H7 (cell line): ENCODE measurements at regions not wholly inside any gene's neighbourhood (a gene's known extent, or its start where the extent isn't known, plus 50 kb on each side); places are given as distances from the start of the nearest gene placed in this dataset.
"Not testable (repeated sequence)": the region's sequence is repeated elsewhere in the genome, so short reads cannot be mapped to it uniquely, and the experiment has no call there.

Experiments
- DNase-seq: peaks from one replicate; pipeline ENCODE4 v3.0.0; 2012
- H3K27me3 ChIP-seq: 2 replicates; pipeline ENCODE4 v1.6.0; 2011; ENCODE audit warnings: mild to moderate bottlenecking, low read length; ENCODE audit not compliant: control insufficient read depth, insufficient read depth
- H3K36me3 ChIP-seq: replicated peaks from 2 replicates; pipeline ENCODE4 v1.5.1; 2011; ENCODE audit warnings: low read length; ENCODE audit not compliant: control insufficient read depth, insufficient read depth
- H3K4me3 ChIP-seq: 2 replicates; pipeline ENCODE4 v1.5.1; 2011; ENCODE audit warnings: low read depth, mild to moderate bottlenecking, control low read depth, low read length, moderate library complexity; ENCODE audit not compliant: insufficient read depth

DNA sequence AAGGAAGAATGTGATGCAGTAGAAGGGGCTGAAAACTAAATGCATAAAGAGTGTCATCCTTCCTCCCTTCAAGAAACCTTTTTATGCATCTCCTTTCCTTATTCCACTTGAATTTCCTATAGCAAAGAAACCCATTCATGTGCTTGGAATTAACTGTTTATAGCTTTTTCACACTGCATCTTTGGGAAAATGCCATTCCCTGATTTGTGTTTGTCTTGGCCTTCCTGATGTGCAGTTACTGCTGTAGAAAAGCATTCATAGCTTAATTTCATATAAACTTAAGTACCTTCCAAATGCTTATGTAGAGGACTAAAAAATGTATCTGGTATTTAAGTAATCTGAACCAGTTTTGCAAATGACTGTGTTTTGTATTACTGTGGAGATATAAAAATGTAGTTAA, 61.8 kb downstream of the SDR9C7 start:
- H3K27me3 ChIP-seq: no peaks in the 10 kb centered on the region
- H3K4me3 ChIP-seq: no peak overlapping the region
- no peaks in the 10 kb centered on the region for H3K36me3 ChIP-seq
- DNase-seq: no peak

DNA sequence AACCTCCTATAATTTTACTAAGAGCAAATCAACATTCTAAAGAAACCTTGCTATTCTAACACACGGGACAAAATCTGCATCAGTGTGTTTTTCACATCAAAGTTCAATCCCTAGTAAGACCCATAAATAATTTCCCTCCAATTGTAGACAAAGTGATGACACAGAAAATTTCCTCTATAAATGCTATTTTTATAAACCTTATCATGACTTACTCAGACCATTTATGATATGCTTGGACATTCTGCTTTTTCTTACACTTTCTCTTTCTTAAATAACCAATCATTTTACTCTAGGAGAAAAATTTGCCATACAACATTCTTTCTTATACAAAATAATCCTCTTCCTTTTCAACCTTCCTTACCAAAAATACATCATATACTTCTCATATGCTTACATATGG, 67.0 kb downstream of the SDR9C7 start:
- Histone ChIP-seq H3K36me3 (no peaks in the 10 kb centered on the region), H3K4me3 (no peak overlapping the region), H3K27me3 (no peaks in the 10 kb centered on the region)
- no peak for DNase-seq

DNA sequence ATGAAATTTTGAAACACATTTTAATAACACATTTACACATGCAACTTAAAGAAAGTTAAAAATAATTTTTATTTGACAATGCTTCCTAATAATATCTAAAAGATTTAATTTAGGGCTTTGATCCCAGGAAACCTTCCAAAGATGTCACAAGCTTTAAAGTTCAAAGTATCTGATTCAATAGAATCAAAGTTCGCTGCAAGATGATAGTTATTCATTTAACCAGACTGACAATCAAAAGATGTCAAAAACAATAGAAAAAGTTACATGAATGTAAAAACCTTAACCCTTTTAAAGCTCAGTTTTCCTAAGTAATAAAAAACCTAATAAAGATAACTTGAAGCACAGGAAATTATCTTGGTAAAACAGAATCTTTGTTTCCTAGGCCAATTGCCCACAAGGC, 67.7 kb downstream of the SDR9C7 start:
- H3K27me3 ChIP-seq: no peaks in the 10 kb centered on the region
- no peaks in the 10 kb centered on the region for H3K36me3 ChIP-seq
- no peak for DNase-seq
- no peak overlapping the region for H3K4me3 ChIP-seq

DNA sequence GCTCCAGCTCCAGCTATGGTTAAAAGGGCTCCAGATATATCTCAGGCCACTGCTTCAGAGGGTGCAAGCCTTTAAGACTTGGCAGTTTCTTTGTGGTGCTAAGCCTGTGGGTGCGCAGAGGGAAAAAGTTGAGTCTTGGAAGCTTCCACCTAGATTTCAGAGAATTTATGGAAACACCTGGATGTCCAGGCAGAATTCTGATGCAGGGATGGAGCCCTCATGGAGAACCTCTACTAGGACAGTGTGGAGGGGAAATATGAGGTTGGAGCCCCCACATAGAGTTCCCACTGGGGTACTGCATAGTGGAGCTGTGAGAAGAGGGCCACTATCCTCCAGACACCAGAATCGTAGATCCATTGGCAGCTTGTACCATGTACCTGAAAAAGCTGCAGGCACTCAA, 69.9 kb downstream of the SDR9C7 start:
- Histone ChIP-seq H3K4me3 (no peak overlapping the region), H3K36me3 (no peaks in the 10 kb centered on the region), H3K27me3 (no peaks in the 10 kb centered on the region)
- DNase-seq: no peak

DNA sequence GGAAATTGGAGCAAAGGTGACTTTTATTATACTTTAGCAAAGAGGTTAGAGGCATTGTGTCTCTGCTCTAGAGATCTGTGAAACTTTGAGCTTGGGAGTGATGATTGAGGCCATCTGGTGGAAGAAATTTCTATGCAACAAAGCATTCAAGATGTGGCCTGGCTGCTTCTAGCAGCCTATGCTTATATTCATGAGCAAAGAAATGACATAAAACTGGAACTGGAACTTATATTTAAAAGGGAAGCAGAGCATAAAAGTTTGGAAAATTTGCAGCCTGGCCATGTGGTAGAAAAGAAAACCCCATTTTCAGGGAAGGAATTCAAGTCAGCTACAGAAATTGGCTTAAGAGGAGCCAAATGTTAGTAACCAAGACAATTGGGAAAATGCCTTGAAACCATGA, 70.4 kb downstream of the SDR9C7 start:
- H3K4me3 ChIP-seq: no peak overlapping the region
- H3K36me3 ChIP-seq: no peaks in the 10 kb centered on the region
- no peaks in the 10 kb centered on the region for H3K27me3 ChIP-seq
- no peak for DNase-seq

- H3K36me3 ChIP-seq: no peaks in the 10 kb centered on the region
- no peaks in the 10 kb centered on the region for H3K27me3 ChIP-seq
- no peak overlapping the region for H3K4me3 ChIP-seq
- DNase-seq: no peak
These were observed 71.9 kb downstream of the SDR9C7 start for GRCh38 chr12:56862264-56862663.

DNA sequence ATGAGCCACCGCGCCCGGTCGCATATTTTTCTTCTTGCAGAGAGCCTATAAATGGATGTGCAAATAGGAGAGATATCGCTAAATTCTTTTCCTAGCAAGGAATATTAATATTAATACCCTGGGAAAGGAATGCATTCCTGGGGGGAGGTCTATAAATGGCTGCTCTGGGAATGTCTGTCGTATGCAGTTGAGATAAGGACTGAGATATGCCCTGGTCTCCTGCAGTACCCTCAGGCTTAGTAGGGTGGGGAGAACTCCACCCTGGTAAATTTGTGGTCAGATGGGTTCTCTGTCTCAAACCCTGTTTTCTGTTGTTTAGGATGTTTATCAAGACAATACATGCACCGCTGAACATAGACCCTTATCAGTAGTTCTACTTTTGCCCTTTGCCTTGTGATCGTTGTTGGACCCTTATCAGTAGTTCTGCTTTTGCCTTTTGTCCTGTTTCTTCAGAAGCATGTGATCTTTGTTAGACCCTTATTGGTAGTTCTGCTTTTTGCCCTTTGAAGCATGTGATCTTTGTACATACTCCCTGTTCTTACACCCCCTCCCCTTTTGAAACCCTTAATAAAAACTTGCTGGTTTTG, 80.7 kb downstream of the SDR9C7 start:
- not testable (repeated sequence) for H3K27me3 ChIP-seq, DNase-seq, H3K36me3 ChIP-seq, H3K4me3 ChIP-seq

DNA sequence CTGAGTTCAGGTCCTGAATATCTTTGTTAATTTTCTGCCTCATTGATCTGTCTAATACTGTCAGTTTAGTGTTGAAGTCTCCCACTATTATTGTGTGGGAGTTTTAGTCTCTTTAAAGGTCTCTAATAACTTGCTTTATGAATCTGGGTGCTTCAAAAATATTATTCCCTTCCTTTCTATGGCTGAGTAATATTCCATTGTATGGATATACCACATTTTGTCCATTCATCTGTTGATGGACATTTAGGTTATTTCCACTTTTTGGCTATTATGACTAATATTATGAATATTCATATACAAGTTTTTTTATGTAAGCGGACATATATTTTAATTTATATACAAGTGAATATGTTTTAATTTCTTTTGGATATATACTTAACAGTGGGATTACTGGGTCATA, 82.7 kb downstream of the SDR9C7 start:
- DNase-seq: no peak
- Histone ChIP-seq H3K4me3 (no peak overlapping the region), H3K27me3 (no peaks in the 10 kb centered on the region), H3K36me3 (no peaks in the 10 kb centered on the region)

GRCh38 chr12:56840922-56841321, 77.8 kb downstream of the HSD17B6 start:
- H3K4me3 ChIP-seq: no peak overlapping the region
- H3K27me3 ChIP-seq: no peaks in the 10 kb centered on the region
- DNase-seq: no peak
- H3K36me3 ChIP-seq: no peaks in the 10 kb centered on the region

- Histone ChIP-seq H3K27me3 (no peaks in the 10 kb centered on the region), H3K36me3 (no peaks in the 10 kb centered on the region)
- peak; percentile 53 for DNase-seq
These were observed 76.8 kb downstream of the HSD17B6 start for GRCh38 chr12:56839915-56840325.

DNA sequence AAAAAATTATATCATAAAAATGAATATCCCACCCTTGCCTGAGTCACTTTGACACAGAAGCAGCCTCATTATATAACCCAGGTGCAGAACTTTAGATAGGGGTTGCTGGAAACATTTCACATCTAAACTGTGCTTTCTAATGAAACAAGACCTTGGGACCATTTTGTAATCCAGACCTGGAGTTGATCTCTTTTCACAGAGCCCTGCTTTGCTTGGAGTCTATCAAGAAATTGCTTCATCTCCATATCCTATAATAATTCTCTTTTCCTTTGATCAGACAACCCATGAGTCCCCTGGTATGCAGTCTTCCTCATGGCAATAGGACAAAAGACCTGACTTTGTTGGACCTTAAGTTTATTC, 76.3 kb downstream of the HSD17B6 start:
- DNase-seq: no peak
- Histone ChIP-seq H3K36me3 (no peaks in the 10 kb centered on the region), H3K27me3 (no peaks in the 10 kb centered on the region), H3K4me3 (no peak overlapping the region)

More at GRCh38 chr12:56839915-56840325, 76.8 kb downstream of the HSD17B6 start:
- H3K4me3 ChIP-seq: no peak overlapping the region

DNA sequence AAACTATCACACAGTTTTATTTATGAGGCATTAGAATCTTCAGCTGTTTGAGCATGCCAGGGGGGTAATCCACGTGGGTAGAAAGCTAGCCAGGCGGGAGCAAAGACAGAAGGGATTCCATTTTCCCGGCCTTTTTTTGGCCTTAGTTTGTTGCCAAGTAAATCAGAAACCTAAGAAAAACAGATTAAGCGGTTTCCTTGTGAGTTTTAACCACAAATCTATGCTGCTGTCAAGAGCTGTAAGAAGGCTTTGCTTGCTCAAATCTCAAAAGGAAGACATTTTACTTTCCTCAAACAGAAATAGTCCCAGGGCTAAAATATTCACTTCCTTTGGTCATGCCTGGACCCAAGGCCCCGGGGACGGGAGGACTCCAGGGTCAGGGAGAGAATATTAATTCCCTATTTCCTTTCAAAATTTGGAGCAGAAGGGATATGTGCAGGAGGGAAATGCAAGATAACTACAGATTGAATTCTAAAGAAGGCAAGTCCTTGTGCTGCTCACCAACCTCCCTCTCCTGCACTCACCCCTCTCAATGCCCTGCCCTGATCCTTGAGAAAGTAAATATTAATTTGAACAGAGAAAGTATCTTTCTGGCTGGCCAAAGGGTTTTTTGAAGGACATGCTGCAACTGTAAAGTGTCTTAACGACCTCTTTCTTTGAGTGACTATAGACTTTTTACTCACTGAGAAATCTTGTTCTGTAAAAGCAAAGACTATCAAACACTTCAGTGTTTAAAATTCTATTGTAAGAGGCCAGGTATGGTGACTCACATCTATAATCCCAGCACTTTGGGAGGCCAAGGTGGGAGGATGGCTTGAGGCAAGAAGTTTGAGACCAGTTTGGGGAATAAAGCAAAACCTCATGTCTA, 75.7 kb downstream of the HSD17B6 start:
- DNase-seq: no peak
- Histone ChIP-seq H3K4me3 (no peak overlapping the region), H3K27me3 (no peaks in the 10 kb centered on the region), H3K36me3 (no peaks in the 10 kb centered on the region)
